A549 (cell line): ENCODE measurements at regions not wholly inside any gene's neighbourhood (a gene's known extent, or its start where the extent isn't known, plus 50 kb on each side); places are given as distances from the start of the nearest gene placed in this dataset.

Experiments used
- CBX8 ChIP-seq: fragments of 200-600 bp; sonication (generic); IDR thresholded peaks from 2 replicates; pipeline ENCODE4 v1.6.1; 2016
- E2F6 ChIP-seq: IDR thresholded peaks from 2 replicates; pipeline ENCODE4 v1.6.1; 2012; ENCODE audit warnings: low read depth, borderline replicate concordance
- HOXA7 ChIP-seq: fragments of 250-450 bp; sonication (Bioruptor Pico); IDR thresholded peaks from 2 replicates; pipeline ENCODE4 v1.5.0; 2020; ENCODE audit warnings: mild to moderate bottlenecking, moderate library complexity
- NR3C1 ChIP-seq: fragments of >200 bp; sonication (Bioruptor Twin); formaldehyde crosslinking; IDR thresholded peaks from 3 replicates; pipeline ENCODE4 v1.6.1; 2017
- POLR2A ChIP-seq: IDR thresholded peaks from 2 replicates; pipeline ENCODE4 v1.6.1; 2012; ENCODE audit warnings: mild to moderate bottlenecking, low read length
- RAD21 ChIP-seq, 2 experiments: fragments of >200 bp in 1 of 2; sonication (Bioruptor Twin) in 1 of 2; formaldehyde crosslinking in 1 of 2; IDR thresholded peaks in 1 of 2; conservative IDR thresholded peaks in 1 of 2; 2 replicates in 1 of 2; 3 replicates in 1 of 2; pipeline ENCODE4 v1.6.1; 2012 to 2018; ENCODE audit warnings: inconsistent platforms in 1 of 2
- TF ChIP-seq, protein P1 (sequence below): fragments of >200 bp; sonication (Bioruptor Twin); formaldehyde crosslinking; IDR thresholded peaks from 3 replicates; pipeline ENCODE4 v1.5.1; 2016

DNA sequence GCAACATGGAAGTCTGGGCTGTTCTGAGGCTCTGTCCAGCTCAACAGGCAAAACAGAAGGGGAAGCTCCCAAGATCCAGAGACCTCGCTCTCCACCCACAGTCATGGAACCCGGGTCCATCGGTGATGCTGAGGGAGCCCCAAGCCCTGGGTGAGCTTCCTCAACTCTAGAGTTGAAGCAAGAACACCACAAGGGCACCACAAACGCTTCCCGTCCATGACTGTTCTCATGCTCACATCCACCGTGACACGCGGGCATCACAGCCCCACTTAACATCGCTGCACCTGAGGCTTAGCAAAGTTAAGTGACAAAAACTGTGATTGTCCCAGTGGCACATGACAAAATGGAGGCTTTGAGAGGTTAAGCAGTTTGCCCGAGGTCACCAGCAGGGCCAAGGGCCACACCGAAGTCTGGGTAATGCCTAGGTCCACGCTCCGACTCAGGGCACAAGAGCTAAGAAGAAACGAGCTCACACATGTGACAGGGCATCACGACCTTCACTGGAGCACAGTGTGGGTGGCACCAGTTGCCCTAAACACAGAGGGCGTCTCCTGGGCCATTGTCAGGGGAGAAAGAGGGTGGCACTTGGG, 110.6 kb downstream of the OAT start:
- TF ChIP-seq, protein P1, sequence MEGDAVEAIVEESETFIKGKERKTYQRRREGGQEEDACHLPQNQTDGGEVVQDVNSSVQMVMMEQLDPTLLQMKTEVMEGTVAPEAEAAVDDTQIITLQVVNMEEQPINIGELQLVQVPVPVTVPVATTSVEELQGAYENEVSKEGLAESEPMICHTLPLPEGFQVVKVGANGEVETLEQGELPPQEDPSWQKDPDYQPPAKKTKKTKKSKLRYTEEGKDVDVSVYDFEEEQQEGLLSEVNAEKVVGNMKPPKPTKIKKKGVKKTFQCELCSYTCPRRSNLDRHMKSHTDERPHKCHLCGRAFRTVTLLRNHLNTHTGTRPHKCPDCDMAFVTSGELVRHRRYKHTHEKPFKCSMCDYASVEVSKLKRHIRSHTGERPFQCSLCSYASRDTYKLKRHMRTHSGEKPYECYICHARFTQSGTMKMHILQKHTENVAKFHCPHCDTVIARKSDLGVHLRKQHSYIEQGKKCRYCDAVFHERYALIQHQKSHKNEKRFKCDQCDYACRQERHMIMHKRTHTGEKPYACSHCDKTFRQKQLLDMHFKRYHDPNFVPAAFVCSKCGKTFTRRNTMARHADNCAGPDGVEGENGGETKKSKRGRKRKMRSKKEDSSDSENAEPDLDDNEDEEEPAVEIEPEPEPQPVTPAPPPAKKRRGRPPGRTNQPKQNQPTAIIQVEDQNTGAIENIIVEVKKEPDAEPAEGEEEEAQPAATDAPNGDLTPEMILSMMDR, result no peak
- TF ChIP-seq POLR2A (no peak), CBX8 (no peak), RAD21 (conservative IDR thresholded peaks at IDR 0.05 in 1 of 2, IDR thresholded peaks at IDR 0.05 in 1 of 2) (no peak), NR3C1 (no peak), HOXA7 (no peak), E2F6 (no peak)
